Transverse colon (tissue), 4 donors: ENCODE measurements at regions not wholly inside any gene's neighbourhood (a gene's known extent, or its start where the extent isn't known, plus 50 kb on each side); places are given as distances from the start of the nearest gene placed in this dataset.

Source experiments
- CTCF ChIP-seq, 5 experiments: fragments of 200-600 bp in 3 of 5; fragments of 450-650 bp in 2 of 5; sonication (generic) in 3 of 5; IDR thresholded peaks; 1 replicate in 2 of 5; 2 replicates in 3 of 5; pipeline ENCODE4 v1.5.1; 2016 to 2017; ENCODE audit warnings: antibody characterized with exemption in 5 of 5, inconsistent platforms in 3 of 5, mild to moderate bottlenecking in 2 of 5, moderate library complexity in 1 of 5
- EP300 ChIP-seq: sonication (generic); formaldehyde crosslinking; IDR thresholded peaks from one replicate; pipeline ENCODE4 v1.6.1; 2017; ENCODE audit warnings: antibody characterized with exemption, low read depth
- POLR2A ChIP-seq: fragments of 450-650 bp; IDR thresholded peaks from one replicate; pipeline ENCODE4 v1.6.1; 2016; ENCODE audit warnings: antibody characterized with exemption, mild to moderate bottlenecking, moderate library complexity
- POLR2AphosphoS5 ChIP-seq, 3 donors: sonication (generic); formaldehyde crosslinking; IDR thresholded peaks; one replicate each; pipeline ENCODE4 v1.6.1; 2016; ENCODE audit warnings: antibody characterized with exemption in 3 of 3

DNA sequence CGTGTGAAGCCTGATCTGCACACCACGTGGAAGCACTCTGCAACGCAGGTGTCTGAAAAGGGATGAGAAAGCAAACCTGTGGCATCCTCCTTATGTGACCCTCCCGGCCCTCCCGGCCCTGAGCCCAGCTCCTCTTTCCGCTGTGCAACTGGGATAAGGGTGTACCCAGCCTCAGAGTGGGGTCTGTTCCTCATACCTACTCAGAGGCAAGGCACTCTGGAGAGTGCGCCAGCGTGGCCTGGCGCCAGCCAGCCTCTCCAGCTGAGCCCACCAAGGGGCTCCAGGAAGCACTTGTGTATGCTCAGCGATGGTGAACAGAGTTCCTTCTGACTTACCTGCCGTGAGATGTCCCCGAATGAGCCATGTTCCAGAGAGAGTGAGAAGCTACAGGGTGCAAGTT, 102.8 kb downstream of the IRX1 start:
- no peak for TF ChIP-seq CTCF (IDR thresholded peaks at IDR 0.05)
- no peak for TF ChIP-seq EP300
- no peak for TF ChIP-seq POLR2A
- TF ChIP-seq POLR2AphosphoS5 (IDR thresholded peaks at IDR 0.05) = no peak
